ENCODE measurements at regions not wholly inside any gene's neighbourhood (a gene's known extent, or its start where the extent isn't known, plus 50 kb on each side); places are given as distances from the start of the nearest gene placed in this dataset.
A peak's percentile ranks its signal among the peaks of the same experiment; 100 is the strongest.

GRCh38 chr9:88721025-88721424, 186.0 kb downstream of the NXNL2 start:
- POLR2A ChIA-PET: no interaction called here
- no peaks in the 10 kb centered on the region for H3K9me3 ChIP-seq (ENCODE audit: control insufficient read depth, insufficient read depth, low read depth, low read length)
- H3K36me3 ChIP-seq (ENCODE audit: control insufficient read depth in 2 of 2, insufficient read depth in 1 of 2, low read length in 2 of 2): no peaks in the 10 kb centered on the region
- H3K4me3 ChIP-seq (ENCODE audit: low read depth, low read length): no peak overlapping the region
- CTCF ChIA-PET: no interaction called here
- 0 out of 2 replicates have a peak, but pooled peaks have one; percentile 12 for TF ChIP-seq SP7 (tag by site-specific recombination; IDR thresholded peaks at IDR 0.05)
- peak; percentile 19; the same call in 1 of the 2 replicates for TF ChIP-seq KLF1 (tag by site-specific recombination; IDR thresholded peaks at IDR 0.05)
- TF ChIP-seq ZBTB21 (tag by site-specific recombination; IDR thresholded peaks at IDR 0.05): no peak
- TF ChIP-seq ZSCAN5A (tag by site-specific recombination; IDR thresholded peaks at IDR 0.05): no peak
- TF ChIP-seq GLIS1 (tag by site-specific recombination; IDR thresholded peaks at IDR 0.05): no peak
- TF ChIP-seq SALL2 (tag by site-specific recombination; IDR thresholded peaks at IDR 0.05; ENCODE audit: borderline replicate concordance): no peak
- no peaks in the 10 kb centered on the region for H3K4me1 ChIP-seq (ENCODE audit: control insufficient read depth, insufficient read depth, low read length)
- no peak overlapping the region for H3K27ac ChIP-seq (ENCODE audit: extremely low read depth, low read depth, low read length)

GRCh38 chr9:88721495-88722279, 186.7 kb downstream of the NXNL2 start:
- Histone ChIP-seq H3K4me3 (ENCODE audit: low read depth, low read length) (no peak overlapping the region), H3K27ac (ENCODE audit: extremely low read depth, low read depth, low read length) (no peak overlapping the region), H3K4me1 (ENCODE audit: control insufficient read depth, insufficient read depth, low read length) (no peaks in the 10 kb centered on the region), H3K9me3 (ENCODE audit: control insufficient read depth, insufficient read depth, low read depth, low read length) (no peaks in the 10 kb centered on the region), H3K36me3 (ENCODE audit: control insufficient read depth in 2 of 2, insufficient read depth in 1 of 2, low read length in 2 of 2) (no peaks in the 10 kb centered on the region)
- ChIA-PET CTCF (no interaction called here), POLR2A (interaction anchor here (0.6 kb wide), 1 partner anchor 756 kb away, joined by 3 read pairs; no protein-coding TSS in a partner anchor)
- TF ChIP-seq ZNF48 (tag by site-specific recombination; IDR thresholded peaks at IDR 0.05): no peak

- Histone ChIP-seq H3K4me1 (ENCODE audit: control insufficient read depth, insufficient read depth, low read length) (no peaks in the 10 kb centered on the region), H3K36me3 (ENCODE audit: control insufficient read depth in 2 of 2, insufficient read depth in 1 of 2, low read length in 2 of 2) (no peaks in the 10 kb centered on the region), H3K9me3 (ENCODE audit: control insufficient read depth, insufficient read depth, low read depth, low read length) (no peaks in the 10 kb centered on the region), H3K27ac (ENCODE audit: extremely low read depth, low read depth, low read length) (no peak overlapping the region), H3K4me3 (ENCODE audit: low read depth, low read length) (no peak overlapping the region)
- CTCF ChIA-PET: interaction anchor here (0.5 to 0.6 kb wide), 3 partner anchors 171 to 1039 kb away, joined by 3 read pairs; no protein-coding TSS in a partner anchor
- TF ChIP-seq ZNF843 (tag by site-specific recombination; IDR thresholded peaks at IDR 0.05) (no peak), ZNF768 (tag by site-specific recombination; IDR thresholded peaks at IDR 0.05) (no peak), ZNF571 (tag by site-specific recombination; IDR thresholded peaks at IDR 0.05) (no peak)
- POLR2A ChIA-PET: no interaction called here
These were observed 187.8 kb downstream of the NXNL2 start for GRCh38 chr9:88722753-88723152.

GRCh38 chr9:88723751-88724150, 188.8 kb downstream of the NXNL2 start:
- Histone ChIP-seq H3K4me3 (ENCODE audit: low read depth, low read length) (no peak overlapping the region), H3K27ac (ENCODE audit: extremely low read depth, low read depth, low read length) (no peak overlapping the region), H3K4me1 (ENCODE audit: control insufficient read depth, insufficient read depth, low read length) (no peaks in the 10 kb centered on the region), H3K9me3 (ENCODE audit: control insufficient read depth, insufficient read depth, low read depth, low read length) (no peaks in the 10 kb centered on the region), H3K36me3 (ENCODE audit: control insufficient read depth in 2 of 2, insufficient read depth in 1 of 2, low read length in 2 of 2) (no peaks in the 10 kb centered on the region)
- ChIA-PET POLR2A (no interaction called here), CTCF (interaction anchor here (0.6 kb wide), 1 partner anchor 172 kb away, joined by 3 read pairs; no protein-coding TSS in a partner anchor)
- TF ChIP-seq ZNF311 (tag by site-specific recombination; IDR thresholded peaks at IDR 0.05; ENCODE audit: borderline replicate concordance) (no peak), ZNF133 (tag by site-specific recombination; IDR thresholded peaks at IDR 0.05) (no peak), ELK4 (IDR thresholded peaks at IDR 0.05; ENCODE audit: borderline replicate concordance, low read depth, low read length) (no peak), SP3 (tag by site-specific recombination; IDR thresholded peaks at IDR 0.05) (no peak), ZNF658 (tag by site-specific recombination; IDR thresholded peaks at IDR 0.05) (no peak), HOXC10 (CRISPR knock-in tag; IDR thresholded peaks at IDR 0.05) (no peak), GLI2 (tag by site-specific recombination; IDR thresholded peaks at IDR 0.05; ENCODE audit: borderline replicate concordance, low read depth) (no peak), INSM2 (tag by site-specific recombination; IDR thresholded peaks at IDR 0.05) (no peak), ZBTB44 (tag by site-specific recombination; IDR thresholded peaks at IDR 0.05) (no peak), ZNF670 (tag by site-specific recombination; IDR thresholded peaks at IDR 0.05; ENCODE audit: low read depth) (no peak), ZNF645 (tag by site-specific recombination; IDR thresholded peaks at IDR 0.05) (no peak)
